CD14-positive monocyte (primary cell): ENCODE measurements at regions not wholly inside any gene's neighbourhood (a gene's known extent, or its start where the extent isn't known, plus 50 kb on each side); places are given as distances from the start of the nearest gene placed in this dataset.

Experiments used
- DNase-seq, 3 donors: peaks; one replicate each; pipeline ENCODE4 v3.0.0-alpha.2; 2011 to 2022
- H2AFZ ChIP-seq: 2 replicates; pipeline ENCODE4 v1.6.0; 2012; ENCODE audit warnings: mild to moderate bottlenecking, low read depth, low read length, inconsistent platforms; ENCODE audit not compliant: insufficient read depth, poor library complexity, severe bottlenecking
- H3K27ac ChIP-seq, 2 donors: 1 replicate in 1 of 2; 2 replicates in 1 of 2; pipeline ENCODE4 v1.5.1; 2012 to 2013; ENCODE audit warnings: low read length in 2 of 2, control low read depth in 1 of 2, inconsistent platforms in 1 of 2, low read depth in 1 of 2, mild to moderate bottlenecking in 1 of 2
- H3K27me3 ChIP-seq, 2 donors: one replicate each; pipeline versions ENCODE4 v1.6.0 to v1.6.1; 2011 to 2013; ENCODE audit warnings: low read length in 2 of 2; ENCODE audit not compliant: control insufficient read depth in 2 of 2, insufficient read depth in 2 of 2
- H3K36me3 ChIP-seq, 2 donors: replicated peaks in 1 of 2; 1 replicate in 1 of 2; 2 replicates in 1 of 2; pipeline versions ENCODE4 v1.5.1 to v1.6.1; 2012 to 2013; ENCODE audit warnings: low read length in 2 of 2, control low read depth in 1 of 2, inconsistent platforms in 1 of 2, mild to moderate bottlenecking in 1 of 2; ENCODE audit not compliant: insufficient read depth in 2 of 2, control insufficient read depth in 1 of 2
- H3K4me1 ChIP-seq, 2 donors: 1 replicate in 1 of 2; 2 replicates in 1 of 2; pipeline versions ENCODE4 v1.5.1 to v1.6.1; 2012 to 2013; ENCODE audit warnings: low read length in 2 of 2, control low read depth in 1 of 2, inconsistent platforms in 1 of 2, mild to moderate bottlenecking in 1 of 2, moderate library complexity in 1 of 2; ENCODE audit not compliant: insufficient read depth in 2 of 2, control insufficient read depth in 1 of 2
- H3K4me2 ChIP-seq: replicated peaks from 2 replicates; pipeline ENCODE3; 2012; ENCODE audit warnings: low read length, moderate library complexity, mild to moderate bottlenecking; ENCODE audit not compliant: poor library complexity, severe bottlenecking; ENCODE audit errors: extremely low read depth
- H3K4me3 ChIP-seq, 3 experiments: fragments of 200-600 bp in 1 of 3; sonication (generic) in 1 of 3; replicated peaks in 1 of 3; 1 replicate in 2 of 3; 2 replicates in 1 of 3; pipeline ENCODE4 v1.5.1; 2011 to 2013; ENCODE audit warnings: low read length in 3 of 3, mild to moderate bottlenecking in 3 of 3, control low read depth in 2 of 3, low read depth in 2 of 3, inconsistent platforms in 1 of 3, moderate library complexity in 1 of 3
- H3K79me2 ChIP-seq: 2 replicates; pipeline ENCODE4 v1.6.0; 2012; ENCODE audit warnings: mild to moderate bottlenecking, control low read depth, inconsistent platforms, low read length, moderate library complexity; ENCODE audit not compliant: insufficient read depth
- H3K9ac ChIP-seq: 2 replicates; pipeline ENCODE4 v1.6.0; 2017; ENCODE audit warnings: low read length, mild to moderate bottlenecking; ENCODE audit not compliant: insufficient read depth, poor library complexity, severe bottlenecking
- H3K9me3 ChIP-seq, 2 donors: replicated peaks in 1 of 2; 1 replicate in 1 of 2; 2 replicates in 1 of 2; pipeline versions ENCODE4 v1.5.1 to v1.6.1; 2012 to 2013; ENCODE audit warnings: low read length in 2 of 2, control low read depth in 1 of 2; ENCODE audit not compliant: control insufficient read depth in 1 of 2, insufficient read depth in 1 of 2
- H4K20me1 ChIP-seq: 2 replicates; pipeline ENCODE4 v1.6.0; 2012; ENCODE audit warnings: mild to moderate bottlenecking, low read length, control low read depth, moderate library complexity; ENCODE audit not compliant: insufficient read depth
- H3K27ac Mint-ChIP-seq, 7 donors: one replicate each; pipeline ENCODE4 v1.8.0; 2020; ENCODE audit warnings: mild to moderate bottlenecking in 7 of 7, mixed read lengths in 7 of 7, moderate library complexity in 6 of 7, inconsistent platforms in 2 of 7
- H3K27me3 Mint-ChIP-seq, 3 donors: one replicate each; pipeline ENCODE4 v1.8.0; 2021 to 2022; ENCODE audit warnings: low read depth in 3 of 3, mild to moderate bottlenecking in 3 of 3, mixed read lengths in 3 of 3, moderate library complexity in 3 of 3, inconsistent platforms in 1 of 3
- H3K36me3 Mint-ChIP-seq, 2 donors: one replicate each; pipeline ENCODE4 v1.8.0; 2020; ENCODE audit warnings: mixed read lengths in 2 of 2, inconsistent platforms in 1 of 2, mild to moderate bottlenecking in 1 of 2
- H3K4me1 Mint-ChIP-seq: one replicate; pipeline ENCODE4 v1.8.0; 2020; ENCODE audit warnings: mild to moderate bottlenecking, mixed read lengths
- H3K4me3 Mint-ChIP-seq, 2 donors: one replicate each; pipeline ENCODE4 v1.8.0; 2020; ENCODE audit warnings: mild to moderate bottlenecking in 2 of 2, mixed read lengths in 2 of 2, moderate library complexity in 1 of 2
- H3K9me3 Mint-ChIP-seq, 7 donors: one replicate each; pipeline ENCODE4 v1.8.0; 2020 to 2022; ENCODE audit warnings: mixed read lengths in 7 of 7, mild to moderate bottlenecking in 6 of 7, moderate library complexity in 6 of 7, inconsistent platforms in 2 of 7
- WGBS: methylation state at CpG from one replicate; pipeline ENCODE4 v1.1.5; 2013; ENCODE audit warnings: missing lambda C conversion rate; ENCODE audit not compliant: insufficient coverage; 5-methylcytosine and 5-hydroxymethylcytosine counted together
- intact Hi-C, 2 donors: fragments of 100-400 bp; cut with micrococcal nuclease; formaldehyde crosslinking; loops; one replicate each; pipeline versions ENCODE4 v1.15.0 to v1.15.1; 2023
- TF ChIP-seq, protein P1 (sequence below): fragments of 200-600 bp; IDR thresholded peaks from one replicate; pipeline ENCODE4 v1.8.0; 2022; ENCODE audit warnings: antibody characterized with exemption, mild to moderate bottlenecking

- Histone ChIP-seq H3K9ac (no peak overlapping the region), H3K36me3 (no peaks in the 10 kb centered on the region), H2AFZ (no peak overlapping the region), H4K20me1 (no peaks in the 10 kb centered on the region), H3K4me1 (no peaks in the 10 kb centered on the region), H3K9me3 (peaks cover 0 to 5% of the 10 kb centered on the region in 2 donors), H3K27me3 (no peaks in the 10 kb centered on the region), H3K79me2 (no peaks in the 10 kb centered on the region), H3K4me2 (no peak overlapping the region), H3K27ac (no peak overlapping the region), H3K4me3 (no peak overlapping the region)
- no peak overlapping the region for H3K4me3 Mint-ChIP-seq
- no peaks in the 10 kb centered on the region for H3K4me1 Mint-ChIP-seq
- no peaks in the 10 kb centered on the region for H3K27me3 Mint-ChIP-seq
- no peaks in the 10 kb centered on the region for H3K36me3 Mint-ChIP-seq
- intact Hi-C loops = no loop called here
- WGBS = no CpG with 5 or more reads among the region's 1 CpG
- peaks cover 0 to 5% (median under 1%) of the 10 kb centered on the region in 7 donors for H3K9me3 Mint-ChIP-seq
- TF ChIP-seq, protein P1, sequence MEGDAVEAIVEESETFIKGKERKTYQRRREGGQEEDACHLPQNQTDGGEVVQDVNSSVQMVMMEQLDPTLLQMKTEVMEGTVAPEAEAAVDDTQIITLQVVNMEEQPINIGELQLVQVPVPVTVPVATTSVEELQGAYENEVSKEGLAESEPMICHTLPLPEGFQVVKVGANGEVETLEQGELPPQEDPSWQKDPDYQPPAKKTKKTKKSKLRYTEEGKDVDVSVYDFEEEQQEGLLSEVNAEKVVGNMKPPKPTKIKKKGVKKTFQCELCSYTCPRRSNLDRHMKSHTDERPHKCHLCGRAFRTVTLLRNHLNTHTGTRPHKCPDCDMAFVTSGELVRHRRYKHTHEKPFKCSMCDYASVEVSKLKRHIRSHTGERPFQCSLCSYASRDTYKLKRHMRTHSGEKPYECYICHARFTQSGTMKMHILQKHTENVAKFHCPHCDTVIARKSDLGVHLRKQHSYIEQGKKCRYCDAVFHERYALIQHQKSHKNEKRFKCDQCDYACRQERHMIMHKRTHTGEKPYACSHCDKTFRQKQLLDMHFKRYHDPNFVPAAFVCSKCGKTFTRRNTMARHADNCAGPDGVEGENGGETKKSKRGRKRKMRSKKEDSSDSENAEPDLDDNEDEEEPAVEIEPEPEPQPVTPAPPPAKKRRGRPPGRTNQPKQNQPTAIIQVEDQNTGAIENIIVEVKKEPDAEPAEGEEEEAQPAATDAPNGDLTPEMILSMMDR = no peak
- no peak for DNase-seq
- no peak overlapping the region for H3K27ac Mint-ChIP-seq
These were observed 859.3 kb downstream of the KCNT2 start for GRCh38 chr1:195748969-195749368.

GRCh38 chr1:195745189-195746010 is 862.8 kb downstream of the KCNT2 start:
- Mint-ChIP-seq H3K27me3 (peaks cover 0 to 2% (median 0%) of the 10 kb centered on the region in 3 donors), H3K36me3 (no peaks in the 10 kb centered on the region), H3K27ac (no peak overlapping the region), H3K4me3 (no peak overlapping the region), H3K4me1 (no peaks in the 10 kb centered on the region), H3K9me3 (peaks cover 0 to 8% (median 3%) of the 10 kb centered on the region in 7 donors)
- Histone ChIP-seq H3K27ac (no peak overlapping the region), H3K4me2 (no peak overlapping the region), H3K9me3 (peaks cover 0 to 8% of the 10 kb centered on the region in 2 donors), H3K4me3 (no peak overlapping the region), H3K36me3 (no peaks in the 10 kb centered on the region), H3K4me1 (no peaks in the 10 kb centered on the region), H4K20me1 (no peaks in the 10 kb centered on the region), H3K79me2 (no peaks in the 10 kb centered on the region), H3K27me3 (no peaks in the 10 kb centered on the region), H2AFZ (no peak overlapping the region), H3K9ac (no peak overlapping the region)
- TF ChIP-seq, protein P1 = no peak
- intact Hi-C loops = no loop called here
- no peak for DNase-seq
- no CpG with 5 or more reads among the region's 1 CpG for WGBS
